H1 (cell line): ENCODE measurements at regions not wholly inside any gene's neighbourhood (a gene's known extent, or its start where the extent isn't known, plus 50 kb on each side); places are given as distances from the start of the nearest gene placed in this dataset.

Experiments used
- CTCF ChIA-PET: fragments of 300-600 bp; sonication (Branson Sonifier 250); formaldehyde crosslinking; loops from one replicate; lab custom pipeline; 2021; ENCODE audit not compliant: partially characterized antibody; lab: Charles Lee
- POLR2A ChIA-PET: fragments of 300-600 bp; sonication (Branson Sonifier 250); formaldehyde crosslinking; loops from one replicate; lab custom pipeline; 2021; ENCODE audit warnings: inconsistent platforms; ENCODE audit not compliant: partially characterized antibody; lab: Charles Lee
- DNase-seq, 2 experiments: peaks; one replicate each; pipeline versions ENCODE4 v3.0.0 to v3.0.0-alpha.2; 2010 to 2022; ENCODE audit warnings: low spot score in 2 of 2, low read depth in 1 of 2, mixed read lengths in 1 of 2
- FAIRE-seq: peaks from 2 replicates; lab custom pipeline; 2011; peaks lifted over from hg19 to GRCh38; lab: Jason Lieb, UNC
- H2AFZ ChIP-seq: 2 replicates; pipeline ENCODE4 v1.8.1; 2012; ENCODE audit warnings: low read length, inconsistent platforms
- H2AK5ac ChIP-seq: 2 replicates; pipeline ENCODE4 v1.6.1; 2013; ENCODE audit warnings: low read depth, low read length
- H2BK120ac ChIP-seq: replicated peaks from 2 replicates; pipeline ENCODE3; 2013; ENCODE audit warnings: low read depth, low read length, inconsistent platforms
- H2BK12ac ChIP-seq: 2 replicates; pipeline ENCODE4 v1.6.1; 2013; ENCODE audit warnings: low read depth, low read length
- H2BK15ac ChIP-seq: 2 replicates; pipeline ENCODE4 v1.6.1; 2013; ENCODE audit warnings: low read length
- H2BK20ac ChIP-seq: 2 replicates; pipeline ENCODE4 v1.6.1; 2013; ENCODE audit warnings: low read length
- H2BK5ac ChIP-seq: 2 replicates; pipeline ENCODE4 v1.6.1; 2013; ENCODE audit warnings: low read depth, low read length
- H3K14ac ChIP-seq: 2 replicates; pipeline ENCODE4 v1.6.1; 2013; ENCODE audit warnings: inconsistent platforms; ENCODE audit not compliant: insufficient read length
- H3K18ac ChIP-seq: 2 replicates; pipeline ENCODE4 v1.6.1; 2013; ENCODE audit warnings: low read length; ENCODE audit errors: extremely low read depth
- H3K23ac ChIP-seq: 2 replicates; pipeline ENCODE4 v1.6.1; 2013; ENCODE audit warnings: inconsistent platforms; ENCODE audit not compliant: insufficient read length
- H3K23me2 ChIP-seq: 2 replicates; pipeline ENCODE4 v1.6.1; 2013; ENCODE audit warnings: low read depth, low read length
- H3K27ac ChIP-seq: 2 replicates; pipeline ENCODE4 v1.6.1; 2011; ENCODE audit warnings: low read depth, low read length, inconsistent platforms
- H3K27me3 ChIP-seq, 4 experiments: replicated peaks in 1 of 4; 1 replicate in 1 of 4; 2 replicates in 3 of 4; pipeline versions ENCODE4 v1.6.1 to v1.8.1; 2011 to 2013; ENCODE audit warnings: low read length in 3 of 4, mild to moderate bottlenecking in 3 of 4, inconsistent platforms in 2 of 4, mixed read lengths in 2 of 4, moderate library complexity in 1 of 4; ENCODE audit not compliant: control insufficient read depth in 3 of 4, insufficient read depth in 3 of 4; ENCODE audit errors: extremely low read depth in 1 of 4
- H3K36me3 ChIP-seq, 4 experiments: 2 replicates each; pipeline versions ENCODE4 v1.6.1 to v1.8.1; 2011 to 2013; ENCODE audit warnings: mild to moderate bottlenecking in 4 of 4, low read length in 3 of 4, moderate library complexity in 2 of 4, control low read depth in 1 of 4, inconsistent platforms in 1 of 4; ENCODE audit not compliant: insufficient read depth in 4 of 4, control insufficient read depth in 2 of 4
- H3K4ac ChIP-seq: replicated peaks from 2 replicates; pipeline ENCODE3; 2013; ENCODE audit warnings: low read length, low read depth, mixed read lengths, inconsistent platforms; ENCODE audit not compliant: insufficient read length
- H3K4me1 ChIP-seq, 4 experiments: replicated peaks in 1 of 4; 1 replicate in 1 of 4; 2 replicates in 3 of 4; pipeline versions ENCODE4 v1.6.1 to v1.8.1; 2011 to 2013; ENCODE audit warnings: low read length in 3 of 4, inconsistent platforms in 2 of 4, mixed read lengths in 1 of 4; ENCODE audit not compliant: insufficient read depth in 4 of 4, control insufficient read depth in 3 of 4
- H3K4me2 ChIP-seq, 2 experiments: 2 replicates each; pipeline versions ENCODE4 v1.6.1 to v1.8.1; 2011 to 2013; ENCODE audit warnings: low read depth in 2 of 2, low read length in 2 of 2, control low read depth in 1 of 2, inconsistent platforms in 1 of 2, mild to moderate bottlenecking in 1 of 2; ENCODE audit not compliant: insufficient read depth in 1 of 2
- H3K4me3 ChIP-seq, 4 experiments: fragments of 200-600, 300-600 bp in 1 of 4; sonication (generic), shearing (Covaris generic), sonication (Bioruptor Twin) in 1 of 4; 2 replicates each; pipeline versions ENCODE4 v1.5.1 to v1.8.1; 2011 to 2016; ENCODE audit warnings: low read length in 4 of 4, low read depth in 3 of 4, control low read depth in 2 of 4, inconsistent platforms in 2 of 4, mild to moderate bottlenecking in 2 of 4, mixed read lengths in 1 of 4, moderate library complexity in 1 of 4; ENCODE audit not compliant: insufficient read depth in 2 of 4; ENCODE audit errors: extremely low read depth in 1 of 4
- H3K56ac ChIP-seq: replicated peaks from 2 replicates; pipeline ENCODE3; 2013; ENCODE audit warnings: low read depth, mild to moderate bottlenecking, mixed read lengths, low read length, inconsistent platforms; ENCODE audit not compliant: insufficient read length
- H3K79me1 ChIP-seq: 2 replicates; pipeline ENCODE4 v1.6.1; 2013; ENCODE audit warnings: low read depth, low read length, control low read depth
- H3K79me2 ChIP-seq, 2 experiments: 2 replicates each; pipeline versions ENCODE4 v1.6.1 to v1.8.1; 2012 to 2013; ENCODE audit warnings: low read length in 2 of 2, mild to moderate bottlenecking in 2 of 2, inconsistent platforms in 1 of 2; ENCODE audit not compliant: insufficient read depth in 2 of 2, control insufficient read depth in 1 of 2
- H3K9ac ChIP-seq, 4 experiments: replicated peaks in 1 of 4; 1 replicate in 1 of 4; 2 replicates in 3 of 4; pipeline versions ENCODE4 v1.6.1 to v1.8.1; 2011 to 2013; ENCODE audit warnings: low read depth in 3 of 4, low read length in 3 of 4, control low read depth in 2 of 4, mild to moderate bottlenecking in 2 of 4, moderate library complexity in 2 of 4, inconsistent platforms in 1 of 4; ENCODE audit errors: extremely low read depth in 1 of 4
- H3K9me3 ChIP-seq, 2 experiments: 2 replicates each; pipeline versions ENCODE4 v1.6.1 to v1.8.1; 2012 to 2013; ENCODE audit warnings: mild to moderate bottlenecking in 2 of 2, moderate library complexity in 2 of 2, control low read depth in 1 of 2, inconsistent platforms in 1 of 2, low read depth in 1 of 2, low read length in 1 of 2, mixed read lengths in 1 of 2; ENCODE audit not compliant: insufficient read depth in 2 of 2
- H4K20me1 ChIP-seq, 2 experiments: replicated peaks in 1 of 2; 2 replicates each; pipeline versions ENCODE3 to v1.8.1; 2011 to 2013; ENCODE audit warnings: inconsistent platforms in 2 of 2, low read length in 2 of 2, mild to moderate bottlenecking in 1 of 2; ENCODE audit not compliant: insufficient read depth in 2 of 2, control insufficient read depth in 1 of 2
- H4K5ac ChIP-seq: 2 replicates; pipeline ENCODE4 v1.6.1; 2013; ENCODE audit warnings: low read length, low read depth, mixed read lengths, inconsistent platforms; ENCODE audit not compliant: insufficient read length
- H4K8ac ChIP-seq: 2 replicates; pipeline ENCODE4 v1.8.0; 2013; ENCODE audit warnings: mild to moderate bottlenecking, moderate library complexity, low read length, inconsistent platforms; ENCODE audit not compliant: insufficient read depth; ENCODE audit errors: extremely low read depth
- H4K91ac ChIP-seq: replicated peaks from 2 replicates; pipeline ENCODE3; 2013; ENCODE audit warnings: low read length, mixed read lengths, inconsistent platforms; ENCODE audit not compliant: insufficient read length
- BRCA1 ChIP-seq: IDR thresholded peaks from 2 replicates; pipeline ENCODE4 v1.6.1; 2012; ENCODE audit warnings: low read depth, low read length, improper control_type of control experiment
- PHF8 ChIP-seq: fragments of 200-600 bp; sonication (generic); conservative IDR thresholded peaks from 2 replicates; pipeline ENCODE4 v1.7.1; 2012; ENCODE audit warnings: low read depth, mild to moderate bottlenecking, inconsistent platforms, low read length, moderate library complexity
- SIRT6 ChIP-seq: IDR thresholded peaks from one replicate; pipeline ENCODE4 v1.7.1; 2012; ENCODE audit warnings: low read length, inconsistent platforms
- YY1 ChIP-seq: IDR thresholded peaks from 2 replicates; pipeline ENCODE4 v1.6.1; 2011; ENCODE audit warnings: low read depth, mild to moderate bottlenecking, low read length
- WGBS, 2 experiments: shearing (Covaris generic) in 1 of 2; methylation state at CpG; one replicate each; pipeline versions ENCODE4 v1.1.6 to v1.1.7; 2013 to 2015; ENCODE audit warnings: low lambda C conversion rate in 2 of 2, mixed read lengths in 2 of 2, inconsistent platforms in 1 of 2, low coverage in 1 of 2, missing lambda C conversion rate in 1 of 2; ENCODE audit not compliant: insufficient replicate concordance in 2 of 2, insufficient coverage in 1 of 2, insufficient read length in 1 of 2; ENCODE audit errors: extremely low coverage in 1 of 2, missing lambda C conversion rate in 1 of 2; 5-methylcytosine and 5-hydroxymethylcytosine counted together

DNA sequence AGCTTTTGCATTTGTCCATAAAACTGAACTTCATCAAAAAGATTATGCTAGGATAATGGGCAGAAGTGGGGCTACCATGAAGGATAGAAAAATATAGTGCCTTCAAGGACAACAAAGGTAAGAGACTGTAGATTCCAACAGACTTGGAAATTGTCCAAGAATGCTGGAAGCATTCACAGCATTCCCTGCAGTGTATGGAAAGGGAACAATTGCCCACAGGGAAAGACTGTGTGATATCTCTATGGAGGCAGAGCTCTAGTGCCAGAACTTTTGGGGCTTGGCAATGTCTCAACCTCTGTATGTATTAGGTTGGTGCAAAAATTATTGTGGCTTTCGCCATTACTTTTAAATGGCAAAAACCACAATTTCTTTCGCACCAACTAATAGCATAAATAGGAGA is 1598.8 kb upstream of the MIR17HG start:
- Histone ChIP-seq H3K4me1 (no peaks in the 10 kb centered on the region), H2AK5ac (no peak overlapping the region), H4K20me1 (no peaks in the 10 kb centered on the region), H3K4me3 (no peak overlapping the region), H3K9ac (no peak overlapping the region), H3K27me3 (no peaks in the 10 kb centered on the region), H3K27ac (no peak overlapping the region), H2BK120ac (no peak overlapping the region), H2BK15ac (no peak overlapping the region), H3K23ac (no peak overlapping the region), H3K4me2 (no peak overlapping the region), H3K79me1 (no peaks in the 10 kb centered on the region), H3K9me3 (no peaks in the 10 kb centered on the region), H3K23me2 (no peaks in the 10 kb centered on the region), H3K4ac (no peak overlapping the region), H4K5ac (no peak overlapping the region), H3K14ac (no peak overlapping the region), H3K18ac (no peak overlapping the region), H4K91ac (no peak overlapping the region), H2AFZ (no peak overlapping the region), H4K8ac (no peak overlapping the region), H2BK12ac (no peak overlapping the region), H2BK20ac (no peak overlapping the region), H3K56ac (no peak overlapping the region), H2BK5ac (no peak overlapping the region), H3K36me3 (no peaks in the 10 kb centered on the region), H3K79me2 (no peaks in the 10 kb centered on the region)
- DNase-seq (no peak), FAIRE-seq (no peak)
- ChIA-PET POLR2A (no interaction called here), CTCF (interaction anchor here (0.8 kb wide), 1 partner anchor 24 kb away, joined by 3 read pairs; no protein-coding TSS in a partner anchor)
- TF ChIP-seq YY1: no peak
- no peak for TF ChIP-seq PHF8
- no peak for TF ChIP-seq SIRT6
- TF ChIP-seq BRCA1: no peak
- WGBS, 2 experiments: 83% methylated on average over 2 of the region's 2 CpGs; no CpG with 5 or more reads in 1 of the 2 experiments
